ENCODE measurements at regions not wholly inside any gene's neighbourhood (a gene's known extent, or its start where the extent isn't known, plus 50 kb on each side); places are given as distances from the start of the nearest gene placed in this dataset.

DNA sequence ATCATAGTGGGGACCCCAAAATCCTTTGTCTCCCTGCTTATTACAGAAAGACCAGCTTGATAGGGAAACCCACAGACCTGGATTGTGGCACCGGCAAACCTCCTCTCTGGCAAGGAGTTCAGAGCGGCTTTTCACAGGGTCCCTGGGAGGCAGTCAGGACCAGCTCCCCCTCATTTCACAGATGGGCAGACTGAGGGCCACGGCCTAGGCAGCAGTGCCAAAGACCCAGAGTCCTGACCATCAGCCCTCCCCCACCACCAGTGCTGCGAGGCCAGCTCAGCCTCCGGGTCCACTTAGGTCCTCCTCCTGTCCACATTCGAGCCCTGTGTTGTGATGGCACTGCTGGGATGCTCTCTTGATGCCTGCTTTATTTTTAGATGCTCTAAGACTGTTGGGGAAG is 57.2 kb downstream of the CAMK2N1 start:
- TF ChIP-seq POLR2A (IDR thresholded peaks at IDR 0.05) = no peak
- TF ChIP-seq, protein P1, sequence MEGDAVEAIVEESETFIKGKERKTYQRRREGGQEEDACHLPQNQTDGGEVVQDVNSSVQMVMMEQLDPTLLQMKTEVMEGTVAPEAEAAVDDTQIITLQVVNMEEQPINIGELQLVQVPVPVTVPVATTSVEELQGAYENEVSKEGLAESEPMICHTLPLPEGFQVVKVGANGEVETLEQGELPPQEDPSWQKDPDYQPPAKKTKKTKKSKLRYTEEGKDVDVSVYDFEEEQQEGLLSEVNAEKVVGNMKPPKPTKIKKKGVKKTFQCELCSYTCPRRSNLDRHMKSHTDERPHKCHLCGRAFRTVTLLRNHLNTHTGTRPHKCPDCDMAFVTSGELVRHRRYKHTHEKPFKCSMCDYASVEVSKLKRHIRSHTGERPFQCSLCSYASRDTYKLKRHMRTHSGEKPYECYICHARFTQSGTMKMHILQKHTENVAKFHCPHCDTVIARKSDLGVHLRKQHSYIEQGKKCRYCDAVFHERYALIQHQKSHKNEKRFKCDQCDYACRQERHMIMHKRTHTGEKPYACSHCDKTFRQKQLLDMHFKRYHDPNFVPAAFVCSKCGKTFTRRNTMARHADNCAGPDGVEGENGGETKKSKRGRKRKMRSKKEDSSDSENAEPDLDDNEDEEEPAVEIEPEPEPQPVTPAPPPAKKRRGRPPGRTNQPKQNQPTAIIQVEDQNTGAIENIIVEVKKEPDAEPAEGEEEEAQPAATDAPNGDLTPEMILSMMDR (IDR thresholded peaks at IDR 0.05) = no peak

Measured in uterus (tissue), 2 donors.